ENCODE measurements at regions not wholly inside any gene's neighbourhood (a gene's known extent, or its start where the extent isn't known, plus 50 kb on each side); places are given as distances from the start of the nearest gene placed in this dataset.
"Not testable (repeated sequence)": the region's sequence is repeated elsewhere in the genome, so short reads cannot be mapped to it uniquely, and the experiment has no call there.

DNA sequence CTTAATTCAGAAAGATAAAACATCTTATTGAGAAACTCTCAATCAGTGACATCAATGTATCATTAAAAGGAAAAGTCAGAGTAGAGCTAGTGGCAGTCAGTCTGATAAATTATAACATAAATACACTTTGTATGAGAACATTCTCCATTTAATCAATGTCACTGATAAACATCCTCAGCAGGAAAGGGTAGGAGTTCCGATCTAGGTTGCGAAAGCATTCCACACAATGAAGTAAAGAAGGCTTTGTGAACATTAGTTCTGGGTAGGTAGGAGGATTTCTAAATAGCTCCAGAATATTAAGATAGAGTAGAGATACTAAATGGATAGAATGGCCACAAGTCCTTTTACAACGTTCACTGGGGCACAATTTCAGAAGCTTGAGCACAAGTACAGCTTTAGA is 179.7 kb upstream of the MALRD1 start:
- DNase-seq (ENCODE audit: low spot score), result no peak

DNA sequence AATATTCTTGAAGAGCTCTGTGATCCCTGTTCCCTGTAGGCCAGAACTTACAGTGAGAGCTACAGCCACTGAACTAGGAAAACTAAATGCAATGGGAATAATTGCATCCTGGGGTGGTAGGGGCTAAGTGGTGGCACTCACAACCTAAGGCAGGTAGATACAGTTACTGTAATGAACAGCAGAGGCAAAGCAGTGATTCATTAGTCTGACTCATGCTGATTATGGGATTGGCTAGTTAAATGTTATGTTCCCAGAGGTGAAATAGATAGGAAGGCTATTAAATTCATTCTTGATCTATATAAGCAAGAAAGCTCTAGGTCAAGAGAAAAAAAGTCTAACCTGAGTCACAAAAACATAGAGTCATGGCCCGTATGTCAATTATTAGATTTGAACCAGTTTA is 173.1 kb upstream of the MALRD1 start:
- DNase-seq (ENCODE audit: low spot score), result peak; percentile 8

DNA sequence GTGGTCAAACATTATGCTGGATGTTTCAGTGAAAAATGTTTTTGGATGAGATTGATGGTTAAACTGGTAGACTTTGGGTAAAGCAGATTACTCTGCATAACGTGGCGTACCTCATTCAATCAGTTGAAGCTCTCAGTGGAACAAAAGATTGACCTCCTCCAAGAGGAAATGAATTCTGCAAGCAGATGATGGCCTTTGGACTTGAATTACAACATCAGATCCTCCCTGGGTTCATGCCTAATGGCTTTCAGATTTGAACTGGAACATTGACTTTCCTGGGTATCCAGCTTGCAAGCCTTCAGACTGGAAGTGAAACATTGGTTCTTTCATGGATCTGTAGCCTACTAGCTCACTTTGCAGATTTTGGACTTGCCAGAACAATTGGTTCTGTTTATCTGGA is 169.3 kb upstream of the MALRD1 start:
- DNase-seq (ENCODE audit: low spot score), result no peak

DNA sequence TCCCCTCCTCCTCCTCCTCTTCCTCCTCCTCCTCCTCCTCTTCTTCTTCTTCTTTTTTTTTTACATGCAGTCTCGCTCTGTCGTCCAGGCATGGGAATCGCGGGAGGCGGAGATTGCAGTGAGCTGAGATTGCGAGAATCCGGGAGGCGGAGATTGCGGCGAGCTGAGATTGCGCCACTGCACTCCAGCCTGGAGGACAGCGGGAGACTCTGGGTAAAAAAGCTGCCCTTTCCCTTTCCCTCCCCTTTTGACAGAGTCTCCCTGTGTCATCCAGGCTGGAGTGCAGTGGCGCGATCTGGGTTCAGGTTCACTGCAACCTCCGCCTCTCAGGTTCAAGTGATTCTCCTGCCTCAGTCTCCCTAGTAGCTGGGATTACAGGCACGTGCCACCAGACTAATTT is 168.1 kb upstream of the MALRD1 start:
- no peak for DNase-seq (ENCODE audit: low spot score)

DNA sequence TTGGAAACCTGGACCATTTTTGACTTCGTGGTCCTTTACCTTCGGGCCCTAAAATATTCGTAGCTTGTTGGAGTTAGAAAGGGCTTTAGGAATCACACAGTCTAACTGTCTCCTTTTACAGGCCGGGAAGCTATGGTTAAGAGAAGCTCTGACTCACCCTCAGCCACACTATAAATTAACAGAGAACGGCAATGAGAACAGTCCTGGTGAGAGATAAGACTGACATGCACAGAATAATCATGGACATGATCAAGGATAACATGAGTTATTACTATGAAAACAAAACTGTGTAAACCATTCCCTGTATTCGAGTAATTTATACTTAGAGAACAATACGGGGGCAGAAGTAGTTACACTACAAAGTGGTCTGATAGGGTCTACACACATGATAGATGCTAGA is 162.5 kb upstream of the MALRD1 start:
- DNase-seq (ENCODE audit: low spot score), result peak; percentile 18

DNA sequence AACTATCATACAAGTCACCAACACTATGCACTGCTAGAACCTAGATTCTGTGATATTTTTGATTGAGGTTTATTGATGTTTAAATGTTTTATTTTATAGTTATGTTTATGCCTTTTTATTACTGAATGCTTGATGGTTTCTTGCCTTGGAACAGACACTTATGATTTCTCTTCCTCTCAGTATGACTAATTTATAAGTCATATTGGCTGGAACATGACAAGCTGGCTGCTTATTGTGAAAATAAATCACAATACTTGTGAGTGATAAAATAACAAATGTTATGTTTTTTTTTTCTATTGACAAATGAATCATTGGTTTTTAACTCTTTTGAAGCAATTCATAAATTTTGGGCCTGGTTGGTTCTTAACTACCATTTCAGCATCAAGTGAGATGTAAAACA is 142.0 kb upstream of the MALRD1 start:
- no peak for DNase-seq (ENCODE audit: low spot score)

DNA sequence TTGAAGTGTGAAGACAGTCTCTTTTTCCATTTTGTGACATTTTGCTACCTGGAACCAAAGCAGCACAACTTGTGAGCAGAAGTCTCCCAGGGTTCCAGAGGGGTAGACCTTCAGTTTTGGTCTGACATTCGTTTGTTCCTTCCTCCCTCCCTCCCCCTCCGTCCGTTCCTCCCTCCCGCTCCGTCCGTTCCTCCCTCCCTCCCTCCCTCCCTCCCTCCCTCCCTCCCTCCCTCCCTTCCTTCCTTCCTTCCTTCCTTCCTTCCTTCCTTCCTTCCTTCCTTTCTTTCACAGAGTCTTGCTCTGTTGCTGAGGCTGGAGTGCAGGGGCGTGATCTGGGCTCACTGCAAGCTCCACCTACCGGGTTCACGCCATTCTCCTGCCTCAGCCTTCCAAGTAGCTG is 131.2 kb upstream of the MALRD1 start:
- DNase-seq (ENCODE audit: low spot score), result not testable (repeated sequence)

DNA sequence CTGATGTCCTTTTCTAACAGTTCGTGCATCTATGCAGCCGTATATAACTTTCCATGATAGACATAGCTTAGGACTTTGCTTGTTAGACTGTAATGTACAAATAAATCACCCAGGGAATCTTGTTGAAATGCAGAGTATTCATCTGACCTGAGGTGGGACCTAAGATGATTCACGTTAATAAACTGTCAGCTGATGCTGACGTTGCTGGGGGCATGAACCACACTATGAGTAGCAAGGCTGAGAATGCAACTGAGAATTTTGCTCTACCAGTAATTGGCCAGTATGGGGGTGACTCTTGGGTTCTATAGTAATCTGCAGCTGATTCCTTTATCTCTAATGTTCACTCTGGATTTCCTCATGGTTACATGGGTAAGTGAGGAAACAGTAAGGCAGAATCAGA is 130.1 kb upstream of the MALRD1 start:
- DNase-seq (ENCODE audit: low spot score), result peak; percentile 28

DNA sequence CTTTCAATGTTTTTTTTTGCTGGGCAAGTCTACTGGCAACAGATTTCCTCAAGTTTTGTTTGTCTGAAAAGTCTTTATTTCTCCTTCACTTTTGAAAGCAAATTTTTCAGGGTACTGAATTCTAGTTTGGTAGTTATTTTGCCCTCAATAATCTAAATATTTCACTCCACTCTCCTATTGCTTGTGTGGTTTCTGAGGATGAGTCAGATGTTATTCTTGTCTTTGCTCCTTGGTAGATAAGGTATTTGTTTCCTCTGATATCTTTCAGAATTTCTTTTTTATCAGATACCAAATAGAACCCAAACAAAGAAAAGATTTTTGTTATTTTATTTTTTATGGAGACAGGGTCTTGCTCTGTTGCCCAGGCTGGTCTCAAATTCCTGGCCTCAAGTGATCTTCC is 99.2 kb upstream of the MALRD1 start:
- no peak for DNase-seq (ENCODE audit: low spot score)

DNA sequence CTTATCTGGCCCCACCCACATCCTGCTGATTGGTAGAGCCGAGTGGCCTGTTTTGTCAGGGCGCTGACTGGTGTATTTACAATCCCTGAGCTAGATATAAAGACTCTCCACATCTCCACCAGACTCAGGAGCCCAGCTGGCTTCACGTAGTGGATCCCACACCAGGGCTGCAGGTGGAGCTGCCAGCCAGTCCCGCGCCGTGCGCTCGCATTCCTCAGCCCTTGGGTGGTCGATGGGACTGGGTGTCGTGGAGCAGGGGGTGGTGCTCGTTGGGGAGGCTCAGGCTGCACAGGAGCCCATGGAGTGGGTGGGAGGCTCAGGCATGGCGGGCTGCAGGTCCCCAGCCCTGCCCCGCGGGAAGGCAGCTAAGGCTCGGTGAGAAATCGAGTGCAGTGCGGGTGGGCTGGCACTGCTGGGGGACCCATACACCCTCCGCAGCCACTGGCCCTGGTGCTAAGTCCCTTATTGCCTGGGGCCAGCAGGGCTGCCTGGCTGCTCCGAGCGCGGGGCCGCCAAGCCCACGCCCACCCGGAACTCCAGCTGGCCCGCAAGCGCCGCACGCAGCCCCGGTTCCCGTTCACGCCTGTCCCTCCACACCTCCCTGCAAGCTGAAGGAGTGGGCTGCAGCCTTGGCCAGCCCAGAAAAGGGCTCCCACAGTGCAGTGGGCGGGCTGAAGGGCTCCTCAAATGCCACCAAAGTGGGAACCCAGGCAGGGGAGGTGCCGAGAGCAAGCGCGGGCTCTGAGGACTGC is 97.4 kb upstream of the MALRD1 start:
- not testable (repeated sequence) for DNase-seq (ENCODE audit: low spot score)

DNA sequence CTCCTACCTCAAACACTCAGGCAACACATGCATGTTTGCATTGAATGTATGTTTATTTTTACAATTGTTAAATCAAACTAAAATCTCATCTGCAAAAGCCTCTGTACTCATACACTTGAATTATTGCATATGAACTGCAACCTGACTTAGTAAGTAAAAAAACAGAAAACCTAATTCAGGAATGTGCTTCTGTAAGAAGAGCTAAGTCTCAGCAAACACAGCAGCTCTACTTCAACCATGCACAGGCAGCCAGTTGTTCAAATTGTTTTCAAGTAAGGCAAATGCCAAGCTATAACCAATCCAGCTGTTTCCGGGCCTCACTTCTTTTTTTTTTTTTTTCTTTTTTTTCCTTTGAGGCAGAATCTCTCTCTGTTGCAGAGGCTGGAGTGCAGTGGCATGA is 93.5 kb upstream of the MALRD1 start:
- no peak for DNase-seq (ENCODE audit: low spot score)

DNA sequence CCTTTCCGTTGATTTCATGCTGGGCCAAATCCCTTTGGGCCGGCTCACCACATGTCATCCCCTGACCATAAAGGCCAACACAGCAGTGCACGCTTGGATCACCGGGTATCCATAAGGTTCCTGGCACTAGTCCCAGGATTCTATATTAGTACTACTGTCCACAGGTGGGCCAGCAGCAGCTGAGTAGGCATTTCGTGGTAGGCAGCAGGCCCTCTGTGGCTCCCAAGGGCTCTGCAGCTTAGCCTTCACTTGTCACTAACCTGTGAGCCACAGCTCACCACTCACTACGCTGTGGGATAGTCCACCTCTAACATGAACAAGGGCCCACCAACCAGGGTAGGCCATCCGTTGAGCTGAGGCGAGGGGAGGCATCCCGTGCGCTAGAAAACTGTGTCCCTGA is 89.2 kb upstream of the MALRD1 start:
- DNase-seq (ENCODE audit: low spot score), result no peak

DNA sequence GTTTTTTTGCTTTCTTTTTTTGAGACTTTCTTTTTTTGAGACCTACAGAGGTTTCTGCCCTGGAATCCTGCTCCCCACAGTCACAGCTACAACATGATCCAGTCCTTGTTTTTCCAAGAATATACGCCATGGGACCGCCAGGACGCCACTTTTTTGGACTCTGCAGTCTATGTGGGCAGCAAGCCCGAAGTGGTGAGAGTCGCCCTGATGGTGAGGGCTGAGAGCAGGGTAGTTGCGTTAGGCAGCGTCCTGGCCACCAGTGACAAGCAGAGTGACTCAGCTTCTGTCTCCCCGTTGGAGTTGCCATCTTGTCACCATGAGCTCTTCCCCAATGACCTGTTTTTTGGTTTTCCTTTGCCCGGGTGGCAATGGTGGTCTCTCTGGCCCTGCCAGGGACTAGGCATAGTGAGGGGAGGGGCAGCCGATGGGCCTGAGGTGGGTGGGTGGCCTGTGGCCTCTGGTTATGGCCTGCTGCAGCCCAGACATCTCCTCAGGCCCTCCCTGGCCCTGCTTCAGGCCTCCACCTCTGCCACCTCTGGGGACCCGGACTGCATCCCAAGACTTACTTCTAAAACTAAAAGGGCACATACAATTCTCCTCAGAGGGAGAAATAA is 88.0 kb upstream of the MALRD1 start:
- no peak for DNase-seq (ENCODE audit: low spot score)

DNA sequence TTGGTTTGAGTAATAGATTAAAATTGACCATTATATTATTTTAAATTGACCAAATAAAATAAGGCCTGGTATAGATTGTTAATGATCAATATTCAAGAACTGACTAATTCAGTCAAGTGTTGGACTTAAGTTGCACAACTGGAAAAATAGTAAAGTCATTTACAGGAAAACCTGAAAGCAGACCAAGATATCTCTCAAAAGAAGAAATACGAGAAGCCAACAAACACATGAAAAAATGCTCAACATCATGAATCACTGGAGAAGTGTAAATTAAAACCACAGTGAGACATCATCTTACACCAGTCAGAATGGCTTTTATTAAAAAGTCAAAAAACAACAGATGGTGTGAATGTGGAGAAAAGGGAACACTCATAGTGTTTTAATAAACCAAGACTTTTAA is 80.4 kb upstream of the MALRD1 start:
- DNase-seq (ENCODE audit: low spot score), result no peak

DNA sequence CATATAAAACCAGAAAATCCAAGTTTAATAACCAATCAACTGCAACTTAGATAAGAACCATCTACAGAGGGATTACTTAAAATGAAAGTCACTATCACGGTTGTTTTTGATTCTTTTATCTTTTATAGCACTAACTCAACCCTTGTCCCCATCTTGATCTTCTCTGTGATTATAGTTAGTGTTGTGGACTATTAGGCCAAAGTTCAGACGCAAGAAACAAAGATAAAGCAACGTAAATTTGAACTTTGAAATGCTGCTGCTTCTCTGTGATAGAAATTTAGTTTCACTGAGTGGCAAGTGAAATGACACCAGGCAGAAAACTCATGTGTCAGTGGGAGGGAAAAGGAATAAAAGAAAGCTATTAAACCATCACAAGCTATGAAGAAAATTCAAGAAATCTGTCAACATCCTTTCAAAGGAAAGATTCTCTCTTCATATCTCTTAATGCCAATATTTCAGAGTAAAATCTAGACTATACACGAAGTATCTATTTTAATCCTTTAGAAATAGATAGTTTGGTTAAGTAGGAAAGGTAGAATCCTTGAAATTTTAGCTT is 71.8 kb upstream of the MALRD1 start:
- peak; percentile 9 for DNase-seq (ENCODE audit: low spot score)

DNA sequence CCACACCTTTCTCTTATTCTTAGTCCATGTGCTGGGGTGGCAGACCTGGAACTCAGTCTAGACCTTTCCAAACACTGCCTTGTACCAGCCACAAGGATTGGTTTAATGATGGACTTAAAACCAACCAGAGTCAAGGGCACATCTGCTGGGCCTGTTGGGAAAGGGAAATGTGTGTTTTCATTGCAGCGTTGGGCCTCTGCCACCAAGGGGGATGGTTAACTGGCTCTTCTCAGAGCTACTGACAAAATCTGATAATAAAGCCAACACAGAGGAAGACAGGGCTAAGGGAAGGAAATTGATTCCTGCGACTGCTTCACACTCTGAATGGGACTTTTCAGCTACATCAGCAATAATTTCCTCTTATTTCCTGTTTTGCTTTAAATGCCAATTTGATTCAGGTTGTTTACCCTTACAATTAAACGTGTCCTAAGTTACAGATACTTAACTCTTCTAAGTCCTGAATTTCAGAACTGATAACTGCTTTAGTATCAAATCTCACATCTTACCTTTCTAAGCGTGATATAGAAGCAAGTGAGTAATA is 68.4 kb upstream of the MALRD1 start:
- DNase-seq (ENCODE audit: low spot score), result no peak

DNA sequence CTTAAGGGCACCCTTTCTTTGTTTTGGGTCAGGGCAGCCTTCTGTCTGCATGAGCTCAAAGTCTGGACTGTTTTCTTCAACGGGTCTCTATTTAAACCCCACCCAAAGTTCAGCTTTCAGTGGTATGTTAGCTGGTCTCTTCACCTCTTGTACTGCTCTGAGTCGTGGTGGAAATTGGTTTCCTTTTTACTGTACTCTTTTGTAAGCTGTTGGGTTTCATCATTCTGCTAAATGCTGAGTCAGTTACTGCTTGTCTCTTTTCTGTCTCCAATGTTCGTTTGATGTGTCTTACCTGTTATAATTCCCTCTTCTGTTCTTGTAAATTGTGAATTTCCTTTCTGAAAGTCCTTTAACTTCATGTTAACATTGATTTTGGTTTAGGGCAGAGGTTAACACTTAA is 64.1 kb upstream of the MALRD1 start:
- no peak for DNase-seq (ENCODE audit: low spot score)

DNA sequence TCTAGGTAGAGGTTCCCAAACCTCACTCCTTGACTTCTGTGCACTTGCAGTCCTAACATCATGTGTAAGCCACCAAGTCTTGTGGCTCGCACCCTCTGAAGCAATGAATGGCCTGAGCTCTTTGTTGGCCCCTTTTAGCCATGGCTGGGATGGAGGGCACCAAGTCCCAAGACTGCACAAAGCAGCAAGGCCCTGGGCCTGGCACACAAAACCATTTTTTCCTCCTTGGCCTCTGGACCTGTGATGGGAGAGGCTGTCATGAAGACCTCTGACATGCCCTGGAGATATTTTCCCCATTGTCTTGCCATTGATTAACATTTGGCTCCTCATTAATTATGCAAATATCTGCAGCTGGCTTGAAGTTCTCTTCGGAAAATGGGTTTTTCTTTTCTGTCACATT is 60.3 kb upstream of the MALRD1 start:
- DNase-seq (ENCODE audit: low spot score), result no peak

All from LoVo (cell line).